Lung microvascular endothelial cell (primary cell): ENCODE measurements at regions not wholly inside any gene's neighbourhood (a gene's known extent, or its start where the extent isn't known, plus 50 kb on each side); places are given as distances from the start of the nearest gene placed in this dataset.

Source experiments
- DNase-seq, 2 donors: peaks; one replicate each; pipeline versions ENCODE4 v3.0.0 to v3.0.0-alpha.2; 2010; ENCODE audit warnings: low read depth in 2 of 2

GRCh38 chr18:45376193-45376592 lies 239.1 kb upstream of the SLC14A2 start:
- DNase-seq: no peak

DNA sequence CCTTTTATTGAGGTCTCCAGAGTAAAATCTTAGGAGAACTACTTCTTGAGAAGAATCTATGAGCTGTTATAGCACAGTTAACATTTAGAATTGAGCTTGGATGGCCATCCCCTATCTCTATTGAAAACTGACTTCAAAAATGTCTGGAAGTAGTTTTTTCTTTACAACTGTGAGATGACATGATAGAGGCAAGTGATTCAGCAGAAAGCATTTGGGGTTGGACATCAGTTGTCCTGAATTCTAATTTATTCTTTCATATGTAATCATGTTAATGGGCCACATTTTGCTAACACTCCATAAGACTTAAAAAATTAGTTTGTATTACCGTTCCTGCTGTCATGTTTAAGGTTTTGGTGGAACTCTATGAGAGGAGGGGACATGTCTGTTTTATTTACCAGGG lies 237.0 kb upstream of the SLC14A2 start:
- no peak for DNase-seq

- DNase-seq: no peak
Observed at GRCh38 chr18:45378933-45379332, 236.3 kb upstream of the SLC14A2 start.

DNA sequence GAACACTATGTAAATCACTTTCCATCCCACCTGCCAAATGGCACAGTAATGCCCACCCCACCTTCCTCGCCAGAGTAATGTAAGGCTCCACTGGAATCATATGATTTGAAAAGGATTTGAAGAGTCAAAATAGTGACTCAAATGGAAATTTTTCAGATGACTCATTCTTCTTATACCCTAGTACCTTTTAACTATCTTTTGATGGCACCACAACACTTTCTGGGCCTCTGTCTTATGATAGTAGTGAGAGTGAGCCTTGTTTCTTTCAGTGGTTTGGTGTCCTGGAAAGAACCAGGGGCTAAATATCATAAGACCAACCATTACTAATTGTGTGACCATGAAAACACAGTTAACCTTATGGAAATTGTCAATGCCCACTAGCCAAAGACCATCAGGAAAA lies 235.4 kb upstream of the SLC14A2 start:
- no peak for DNase-seq

- no peak for DNase-seq
Observed at GRCh38 chr18:45381282-45381681, 234.0 kb upstream of the SLC14A2 start.

- DNase-seq: no peak
Observed at GRCh38 chr18:45383228-45383627, 232.0 kb upstream of the SLC14A2 start.

GRCh38 chr18:45384137-45384961 lies 230.9 kb upstream of the SLC14A2 start:
- peak; percentile 38 to 59 for DNase-seq

DNA sequence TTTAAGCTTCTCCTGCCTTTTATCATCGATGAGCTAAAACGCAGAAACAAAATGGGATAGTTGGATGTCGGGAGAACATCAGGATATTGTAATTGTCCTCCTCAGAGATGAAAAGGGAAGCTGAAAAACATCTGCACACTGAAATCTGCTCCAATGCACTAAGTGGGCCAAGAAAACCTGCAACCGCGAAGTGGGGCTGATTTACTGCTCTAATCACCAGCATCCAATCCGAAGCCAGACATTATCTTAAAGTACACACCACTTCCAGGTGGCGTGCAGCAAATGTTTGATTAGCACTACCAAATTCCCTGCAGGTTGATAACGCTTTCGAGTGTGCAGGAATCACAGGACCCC lies 230.3 kb upstream of the SLC14A2 start:
- no peak for DNase-seq

GRCh38 chr18:45386041-45386655 lies 229.1 kb upstream of the SLC14A2 start:
- DNase-seq: peak in 1 of 2 donors; percentile 16

DNA sequence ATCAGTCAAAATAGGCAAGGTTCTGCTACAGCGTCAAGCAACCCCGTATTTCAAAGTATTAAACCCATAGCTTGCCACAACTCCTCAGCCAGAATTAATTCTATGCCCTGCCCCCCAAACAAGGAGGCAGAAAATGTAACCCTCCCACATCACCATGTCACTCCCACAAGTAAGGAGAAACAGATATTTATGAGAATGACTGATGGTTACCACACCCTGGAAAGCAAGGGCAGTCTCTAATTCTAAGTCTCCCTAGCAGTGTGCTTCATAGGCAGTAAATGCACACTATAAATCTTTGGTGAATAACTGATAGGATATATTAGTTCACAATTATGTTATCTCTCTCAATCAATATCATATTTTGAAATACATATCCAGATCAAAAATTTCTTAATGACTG lies 228.0 kb upstream of the SLC14A2 start:
- DNase-seq: no peak

DNA sequence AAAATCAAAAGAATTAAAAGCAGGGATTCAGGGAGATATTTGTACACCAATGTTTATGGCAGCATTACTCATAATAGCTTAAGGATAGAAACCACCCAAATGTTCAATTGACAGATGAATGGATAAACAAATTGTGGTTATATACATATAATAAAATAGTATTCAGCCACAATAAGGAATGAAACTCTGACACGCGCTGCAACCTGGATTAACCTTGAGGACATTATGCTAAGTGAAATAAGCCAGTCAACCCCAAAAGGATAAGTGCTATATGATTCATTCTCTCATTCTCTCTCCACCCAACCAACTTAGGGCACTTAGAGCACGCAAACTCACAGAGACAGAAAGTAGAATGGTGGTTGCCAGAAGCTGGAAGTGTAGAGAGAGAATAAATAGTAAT lies 216.8 kb upstream of the SLC14A2 start:
- no peak for DNase-seq

DNA sequence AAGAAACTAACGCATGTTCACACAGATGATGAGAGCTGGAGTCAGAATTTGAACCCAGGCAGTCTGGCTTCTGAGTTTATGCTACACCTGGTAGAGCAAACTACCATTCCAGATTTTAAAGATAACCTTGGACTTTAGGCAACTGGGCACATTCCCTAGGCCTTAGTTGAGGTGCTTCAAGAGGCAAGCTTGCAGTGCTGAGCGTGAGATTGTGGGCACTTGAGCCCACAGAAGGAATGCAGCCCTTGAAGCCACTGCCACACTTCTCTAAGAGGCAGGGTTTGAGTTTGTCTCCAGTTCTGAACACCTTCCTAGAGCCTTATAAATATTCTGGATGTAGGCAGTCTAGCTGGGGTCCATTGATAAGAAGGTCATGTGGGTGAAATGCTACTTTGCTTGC lies 216.1 kb upstream of the SLC14A2 start:
- no peak for DNase-seq

- no peak for DNase-seq
Observed at GRCh38 chr18:45399643-45400042, 215.6 kb upstream of the SLC14A2 start.

DNA sequence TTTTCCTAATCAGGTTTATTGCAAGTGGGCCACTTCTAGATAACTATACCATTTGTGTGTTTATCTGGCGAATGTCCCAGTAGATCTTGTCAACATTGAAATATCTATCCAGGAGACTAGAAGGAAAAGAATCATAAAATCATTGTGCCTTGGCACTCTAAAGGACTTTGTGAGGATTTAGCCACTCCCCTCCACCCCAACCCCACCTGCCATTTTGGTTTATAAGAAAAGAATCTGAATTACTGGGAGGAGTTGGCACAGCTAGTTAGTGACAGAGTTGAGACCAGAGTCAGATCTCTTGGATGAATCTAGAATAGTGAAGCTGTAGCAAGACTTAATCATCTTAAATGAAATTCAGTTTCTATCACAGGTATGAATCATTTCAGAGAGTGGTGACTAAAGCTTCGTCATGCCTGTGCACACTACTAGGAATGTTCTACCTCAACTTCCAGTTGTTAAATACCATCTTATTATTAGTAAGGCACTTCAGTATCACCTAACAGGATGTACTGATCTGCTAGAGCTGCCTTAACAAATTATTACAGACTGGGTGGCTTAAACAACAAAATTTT lies 212.7 kb upstream of the SLC14A2 start:
- no peak for DNase-seq

DNA sequence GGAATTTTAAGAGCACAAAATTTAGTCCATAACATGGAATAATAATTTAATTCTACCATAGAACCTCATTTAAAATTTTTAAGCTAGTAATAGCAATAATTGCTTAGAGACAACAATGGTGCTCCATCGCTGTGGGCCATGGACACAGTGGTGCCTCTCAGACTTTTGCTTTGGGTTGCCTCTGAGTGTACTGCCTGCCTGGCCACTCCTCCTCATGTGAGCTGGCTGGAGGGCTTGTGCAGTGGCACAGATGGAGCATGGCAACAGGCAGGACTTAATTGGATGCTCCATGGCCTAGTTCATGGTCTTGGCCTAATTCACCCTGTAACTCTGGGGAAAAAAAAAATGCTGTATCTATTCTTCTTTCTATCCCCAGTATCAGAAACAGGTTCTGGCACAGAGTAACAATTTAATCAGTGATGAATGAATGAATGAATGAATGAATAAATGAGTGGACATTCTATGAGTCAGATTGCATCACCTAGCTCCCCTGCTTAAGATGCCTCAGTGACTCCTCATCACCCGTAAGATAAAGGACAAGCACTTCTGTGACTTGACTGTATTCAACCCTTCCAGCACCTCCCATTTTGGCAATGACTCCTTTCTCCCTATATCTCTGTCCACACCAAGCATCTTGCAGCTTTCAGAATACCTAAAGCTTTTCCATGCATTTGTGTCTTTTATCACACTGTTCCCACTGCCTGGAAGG lies 211.8 kb upstream of the SLC14A2 start:
- DNase-seq: no peak

GRCh38 chr18:45408218-45408617 lies 207.1 kb upstream of the SLC14A2 start:
- no peak for DNase-seq

DNA sequence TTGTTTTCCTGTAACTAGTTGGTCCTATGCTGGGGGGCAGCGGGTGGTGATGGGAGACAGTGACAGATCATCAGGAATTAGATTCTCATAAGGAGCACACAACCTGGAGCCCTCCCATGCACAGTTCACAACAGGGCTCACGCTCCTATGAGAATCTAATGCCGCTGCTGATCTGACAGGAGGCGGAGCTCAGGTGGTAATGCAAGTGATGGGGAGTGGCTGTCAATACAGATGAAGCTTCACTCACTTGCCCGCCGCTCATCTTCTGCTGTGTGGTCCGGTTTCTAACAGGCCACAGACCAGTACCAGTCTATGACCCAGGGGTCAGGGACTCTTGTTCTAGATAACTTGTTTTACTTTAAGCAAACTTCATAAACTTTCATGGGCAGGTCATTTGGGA lies 205.3 kb upstream of the SLC14A2 start:
- no peak for DNase-seq

DNA sequence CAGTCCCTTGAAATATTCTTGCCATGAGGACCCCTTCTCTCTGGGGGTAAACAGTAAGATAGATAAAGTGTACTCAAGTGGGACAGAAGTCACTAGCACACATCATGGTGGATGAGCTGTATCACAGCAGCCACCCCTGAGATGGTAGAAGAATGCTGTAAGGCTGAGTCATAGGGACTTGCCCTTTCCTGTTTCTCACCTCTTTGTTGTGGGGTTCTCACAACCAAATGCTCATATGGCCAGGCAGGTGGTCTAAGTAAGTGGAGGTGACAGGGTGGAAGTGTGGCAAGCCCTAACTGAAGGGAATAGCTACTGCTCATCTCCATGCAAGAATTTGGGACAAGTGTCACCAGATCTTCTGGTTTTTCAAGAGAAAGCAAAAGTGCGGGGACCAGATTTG lies 202.7 kb upstream of the SLC14A2 start:
- DNase-seq: no peak

- no peak for DNase-seq
Observed at GRCh38 chr18:45413180-45413836, 202.0 kb upstream of the SLC14A2 start.

- DNase-seq: no peak
Observed at GRCh38 chr18:45415614-45416013, 199.7 kb upstream of the SLC14A2 start.

- DNase-seq: peak in 1 of 2 donors; percentile 29
Observed at GRCh38 chr18:45416168-45416567, 199.1 kb upstream of the SLC14A2 start.

DNA sequence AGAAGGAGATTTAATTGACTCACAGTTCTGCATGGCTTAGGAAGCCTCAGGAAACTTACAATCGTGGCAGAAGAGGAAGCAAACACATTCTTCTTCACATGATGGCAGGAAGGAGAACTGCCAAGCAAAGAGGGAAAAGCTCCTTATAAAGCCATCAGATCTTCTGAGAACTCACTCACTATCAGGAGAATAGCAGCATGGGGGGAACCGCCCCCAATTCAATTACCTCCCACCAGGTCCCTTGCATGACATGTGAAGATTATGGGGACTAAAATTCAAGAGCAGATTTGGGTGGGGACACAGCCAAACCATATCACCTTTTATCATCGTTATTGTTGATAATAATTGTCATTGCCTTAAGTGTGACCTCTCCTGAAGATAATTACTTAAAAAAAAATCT lies 197.9 kb upstream of the SLC14A2 start:
- DNase-seq: no peak
